ENCODE measurements at regions not wholly inside any gene's neighbourhood (a gene's known extent, or its start where the extent isn't known, plus 50 kb on each side); places are given as distances from the start of the nearest gene placed in this dataset.

GRCh38 chr12:87756111-87756510 lies 273.1 kb downstream of the C12orf50 start:
- ATAC-seq (no peak), DNase-seq (no peak)
- H3K4me1 ChIP-seq (ENCODE audit: control insufficient read depth, insufficient read depth, low read length) = no peaks in the 10 kb centered on the region
- WGBS = 84% methylated on average over 4 of the region's 4 CpGs
- no peaks in the 10 kb centered on the region for H3K9me3 ChIP-seq (ENCODE audit: control insufficient read depth, low read length)
- no peak overlapping the region for H3K4me3 ChIP-seq (ENCODE audit: low read length)
- no peak overlapping the region for H3K27ac ChIP-seq (ENCODE audit: low read length)
- intact Hi-C loops (cut with DNase I) = no loop called here
- H3K27me3 ChIP-seq (ENCODE audit: control insufficient read depth, insufficient read depth) = no peaks in the 10 kb centered on the region

- Histone ChIP-seq H3K4me3 (ENCODE audit: low read length) (no peak overlapping the region), H3K27me3 (ENCODE audit: control insufficient read depth, insufficient read depth) (no peaks in the 10 kb centered on the region), H3K9me3 (ENCODE audit: control insufficient read depth, low read length) (no peaks in the 10 kb centered on the region), H3K27ac (ENCODE audit: low read length) (no peak overlapping the region), H3K4me1 (ENCODE audit: control insufficient read depth, insufficient read depth, low read length) (no peaks in the 10 kb centered on the region)
- 96% methylated on average over 2 of the region's 2 CpGs for WGBS
- no peak for ATAC-seq
- no peak for DNase-seq
- intact Hi-C loops (cut with DNase I) = no loop called here
Measured at GRCh38 chr12:87728931-87729593, 300.1 kb downstream of the C12orf50 start.

- Histone ChIP-seq H3K9me3 (ENCODE audit: control insufficient read depth, low read length) (no peaks in the 10 kb centered on the region), H3K27ac (ENCODE audit: low read length) (no peak overlapping the region), H3K4me1 (ENCODE audit: control insufficient read depth, insufficient read depth, low read length) (no peaks in the 10 kb centered on the region), H3K27me3 (ENCODE audit: control insufficient read depth, insufficient read depth) (no peaks in the 10 kb centered on the region), H3K4me3 (ENCODE audit: low read length) (no peak overlapping the region)
- 40% methylated on average over 3 of the region's 3 CpGs for WGBS
- intact Hi-C loops (cut with DNase I) = no loop called here
- DNase-seq = no peak
- ATAC-seq = no peak
Measured at GRCh38 chr12:87720967-87721366, 308.2 kb downstream of the C12orf50 start.

GRCh38 chr12:87704374-87704773 lies 324.8 kb downstream of the C12orf50 start:
- ATAC-seq (no peak), DNase-seq (peak in 2 of 3 donors; percentile 13 to 35)
- WGBS = 82% methylated on average over 5 of the region's 5 CpGs
- no peaks in the 10 kb centered on the region for H3K4me1 ChIP-seq (ENCODE audit: control insufficient read depth, insufficient read depth, low read length)
- H3K4me3 ChIP-seq (ENCODE audit: low read length) = no peak overlapping the region
- no peaks in the 10 kb centered on the region for H3K27me3 ChIP-seq (ENCODE audit: control insufficient read depth, insufficient read depth)
- intact Hi-C loops (cut with DNase I) = no loop called here
- no peak overlapping the region for H3K27ac ChIP-seq (ENCODE audit: low read length)
- no peaks in the 10 kb centered on the region for H3K9me3 ChIP-seq (ENCODE audit: control insufficient read depth, low read length)

GRCh38 chr12:87690236-87690810 lies 338.9 kb downstream of the C12orf50 start:
- H3K27ac ChIP-seq (ENCODE audit: low read length) = no peak overlapping the region
- no peaks in the 10 kb centered on the region for H3K4me1 ChIP-seq (ENCODE audit: control insufficient read depth, insufficient read depth, low read length)
- no peaks in the 10 kb centered on the region for H3K27me3 ChIP-seq (ENCODE audit: control insufficient read depth, insufficient read depth)
- no peak for ATAC-seq
- no peak overlapping the region for H3K4me3 ChIP-seq (ENCODE audit: low read length)
- intact Hi-C loops (cut with DNase I) = no loop called here
- no peak for DNase-seq
- no peaks in the 10 kb centered on the region for H3K9me3 ChIP-seq (ENCODE audit: control insufficient read depth, low read length)
- WGBS = 84% methylated on average over 7 of the region's 7 CpGs

- DNase-seq = no peak
- Histone ChIP-seq H3K27me3 (ENCODE audit: control insufficient read depth, insufficient read depth) (no peaks in the 10 kb centered on the region), H3K9me3 (ENCODE audit: control insufficient read depth, low read length) (no peaks in the 10 kb centered on the region), H3K4me1 (ENCODE audit: control insufficient read depth, insufficient read depth, low read length) (no peaks in the 10 kb centered on the region), H3K4me3 (ENCODE audit: low read length) (no peak overlapping the region), H3K27ac (ENCODE audit: low read length) (no peak overlapping the region)
- ATAC-seq = no peak
- intact Hi-C loops (cut with DNase I) = no loop called here
- 63% methylated on average over 2 of the region's 2 CpGs for WGBS
Measured at GRCh38 chr12:87689196-87689595, 340.0 kb downstream of the C12orf50 start.

- ATAC-seq (no peak), DNase-seq (peak in 2 of 3 donors; percentile 10 to 51)
- Histone ChIP-seq H3K4me1 (ENCODE audit: control insufficient read depth, insufficient read depth, low read length) (no peaks in the 10 kb centered on the region), H3K4me3 (ENCODE audit: low read length) (no peak overlapping the region), H3K27ac (ENCODE audit: low read length) (no peak overlapping the region), H3K9me3 (ENCODE audit: control insufficient read depth, low read length) (no peaks in the 10 kb centered on the region), H3K27me3 (ENCODE audit: control insufficient read depth, insufficient read depth) (no peaks in the 10 kb centered on the region)
- 15% methylated on average over 6 of the region's 6 CpGs for WGBS
- intact Hi-C loops (cut with DNase I) = no loop called here
Measured at GRCh38 chr12:87687362-87687761, 341.8 kb downstream of the C12orf50 start.

GRCh38 chr12:87685696-87686095 lies 343.5 kb downstream of the C12orf50 start:
- intact Hi-C loops (cut with DNase I) = no loop called here
- DNase-seq (no peak), ATAC-seq (no peak)

GRCh38 chr12:87679251-87679650 lies 349.9 kb downstream of the C12orf50 start:
- intact Hi-C loops (cut with DNase I) = no loop called here
- no peak overlapping the region for H3K27ac ChIP-seq (ENCODE audit: low read length)
- no peaks in the 10 kb centered on the region for H3K9me3 ChIP-seq (ENCODE audit: control insufficient read depth, low read length)
- no peak for ATAC-seq
- H3K4me3 ChIP-seq (ENCODE audit: low read length) = no peak overlapping the region
- H3K4me1 ChIP-seq (ENCODE audit: control insufficient read depth, insufficient read depth, low read length) = no peaks in the 10 kb centered on the region
- H3K27me3 ChIP-seq (ENCODE audit: control insufficient read depth, insufficient read depth) = no peaks in the 10 kb centered on the region
- DNase-seq = no peak
- 67% methylated on average over 2 of the region's 2 CpGs for WGBS

More at GRCh38 chr12:87685696-87686095, 343.5 kb downstream of the C12orf50 start:
- Histone ChIP-seq H3K4me1 (ENCODE audit: control insufficient read depth, insufficient read depth, low read length) (no peaks in the 10 kb centered on the region), H3K27me3 (ENCODE audit: control insufficient read depth, insufficient read depth) (no peaks in the 10 kb centered on the region), H3K4me3 (ENCODE audit: low read length) (no peak overlapping the region), H3K9me3 (ENCODE audit: control insufficient read depth, low read length) (no peaks in the 10 kb centered on the region), H3K27ac (ENCODE audit: low read length) (no peak overlapping the region)

- H3K4me1 ChIP-seq (ENCODE audit: control insufficient read depth, insufficient read depth, low read length) = no peaks in the 10 kb centered on the region
- no peaks in the 10 kb centered on the region for H3K9me3 ChIP-seq (ENCODE audit: control insufficient read depth, low read length)
- intact Hi-C loops (cut with DNase I) = no loop called here
- H3K27ac ChIP-seq (ENCODE audit: low read length) = no peak overlapping the region
- no peaks in the 10 kb centered on the region for H3K27me3 ChIP-seq (ENCODE audit: control insufficient read depth, insufficient read depth)
- no peak for DNase-seq
- ATAC-seq = no peak
- no peak overlapping the region for H3K4me3 ChIP-seq (ENCODE audit: low read length)
Measured at GRCh38 chr12:87678453-87678852, 350.7 kb downstream of the C12orf50 start.

- no peak overlapping the region for H3K4me3 ChIP-seq (ENCODE audit: low read length)
- no peak overlapping the region for H3K27ac ChIP-seq (ENCODE audit: low read length)
- DNase-seq = no peak
- no peaks in the 10 kb centered on the region for H3K9me3 ChIP-seq (ENCODE audit: control insufficient read depth, low read length)
- ATAC-seq = no peak
- intact Hi-C loops (cut with DNase I) = no loop called here
- H3K27me3 ChIP-seq (ENCODE audit: control insufficient read depth, insufficient read depth) = no peaks in the 10 kb centered on the region
- no peaks in the 10 kb centered on the region for H3K4me1 ChIP-seq (ENCODE audit: control insufficient read depth, insufficient read depth, low read length)
Measured at GRCh38 chr12:87676731-87677130, 352.5 kb downstream of the C12orf50 start.

GRCh38 chr12:87671757-87672156 lies 357.4 kb downstream of the C12orf50 start:
- Histone ChIP-seq H3K27me3 (ENCODE audit: control insufficient read depth, insufficient read depth) (no peaks in the 10 kb centered on the region), H3K9me3 (ENCODE audit: control insufficient read depth, low read length) (no peaks in the 10 kb centered on the region), H3K4me3 (ENCODE audit: low read length) (no peak overlapping the region), H3K27ac (ENCODE audit: low read length) (no peak overlapping the region), H3K4me1 (ENCODE audit: control insufficient read depth, insufficient read depth, low read length) (no peaks in the 10 kb centered on the region)
- DNase-seq = no peak
- no peak for ATAC-seq
- WGBS = 96% methylated on average over 4 of the region's 4 CpGs
- intact Hi-C loops (cut with DNase I) = no loop called here

All from right cardiac atrium (tissue), 5 donors.